Thyroid gland (tissue), 4 donors: ENCODE measurements at regions not wholly inside any gene's neighbourhood (a gene's known extent, or its start where the extent isn't known, plus 50 kb on each side); places are given as distances from the start of the nearest gene placed in this dataset.

Experiments
- CTCF ChIP-seq, 6 experiments: fragments of 200-600 bp in 3 of 6; fragments of 450-650 bp in 3 of 6; sonication (generic) in 3 of 6; IDR thresholded peaks; one replicate each; pipeline ENCODE4 v1.5.1; 2016 to 2019; ENCODE audit warnings: antibody characterized with exemption in 6 of 6, mild to moderate bottlenecking in 2 of 6, inconsistent platforms in 1 of 6, moderate library complexity in 1 of 6
- POLR2A ChIP-seq, 2 donors: fragments of 450-650 bp; IDR thresholded peaks; one replicate each; pipeline ENCODE4 v1.6.1; 2017; ENCODE audit warnings: antibody characterized with exemption in 2 of 2, mild to moderate bottlenecking in 2 of 2, moderate library complexity in 1 of 2

GRCh38 chr4:138963412-138963811 lies 52.2 kb upstream of the NOCT start:
- TF ChIP-seq CTCF (IDR thresholded peaks at IDR 0.05): no peak
- TF ChIP-seq POLR2A (IDR thresholded peaks at IDR 0.05): no peak
